OCI-LY3 (cell line): ENCODE measurements at regions not wholly inside any gene's neighbourhood (a gene's known extent, or its start where the extent isn't known, plus 50 kb on each side); places are given as distances from the start of the nearest gene placed in this dataset.

Experiments used
- CTCF ChIP-seq: fragments of 200-600, 300-600 bp; sonication (generic); IDR thresholded peaks from 2 replicates; pipeline ENCODE4 v1.5.1; 2014; ENCODE audit warnings: antibody characterized with exemption, low read length, low read depth
- EZH2phosphoT487 ChIP-seq: fragments of 200-600 bp; shearing (Covaris generic); IDR thresholded peaks from 2 replicates; pipeline ENCODE4 v1.6.1; 2018; ENCODE audit warnings: antibody characterized with exemption, mixed run types, low read depth

GRCh38 chr1:208820580-208821212 is 576.5 kb upstream of the PLXNA2 start:
- TF ChIP-seq CTCF = no peak
- TF ChIP-seq EZH2phosphoT487 = no peak
